NCI-H460 (cell line): ENCODE measurements at regions not wholly inside any gene's neighbourhood (a gene's known extent, or its start where the extent isn't known, plus 50 kb on each side); places are given as distances from the start of the nearest gene placed in this dataset.

Source experiments
- DNase-seq: peaks from one replicate; pipeline ENCODE4 v3.0.0-alpha.2; 2016; ENCODE audit warnings: low read depth; ENCODE audit errors: extremely low read depth

GRCh38 chr3:135310317-135310716 is 515.3 kb downstream of the EPHB1 start:
- peak; percentile 1 for DNase-seq

GRCh38 chr3:135311699-135312098 is 516.6 kb downstream of the EPHB1 start:
- DNase-seq = no peak

GRCh38 chr3:135314237-135314636 is 519.2 kb downstream of the EPHB1 start:
- no peak for DNase-seq

GRCh38 chr3:135324301-135324700 is 529.2 kb downstream of the EPHB1 start:
- DNase-seq = no peak

GRCh38 chr3:135325096-135325495 is 530.0 kb downstream of the EPHB1 start:
- no peak for DNase-seq

- no peak for DNase-seq
These were observed 530.7 kb downstream of the EPHB1 start for GRCh38 chr3:135325726-135326235.

- no peak for DNase-seq
These were observed 531.8 kb downstream of the EPHB1 start for GRCh38 chr3:135326851-135327250.

GRCh38 chr3:135328036-135328435 is 533.0 kb downstream of the EPHB1 start:
- DNase-seq = no peak

GRCh38 chr3:135329479-135329878 is 534.4 kb downstream of the EPHB1 start:
- no peak for DNase-seq

GRCh38 chr3:135337192-135337591 is 542.1 kb downstream of the EPHB1 start:
- DNase-seq = no peak

- DNase-seq = no peak
These were observed 553.6 kb downstream of the EPHB1 start for GRCh38 chr3:135348690-135349089.

- DNase-seq = no peak
These were observed 554.3 kb downstream of the EPHB1 start for GRCh38 chr3:135349254-135349948.

GRCh38 chr3:135352213-135352612 is 557.2 kb downstream of the EPHB1 start:
- DNase-seq = no peak

- no peak for DNase-seq
These were observed 567.8 kb downstream of the EPHB1 start for GRCh38 chr3:135362889-135363288.

GRCh38 chr3:135364676-135365075 is 569.6 kb downstream of the EPHB1 start:
- DNase-seq = no peak

GRCh38 chr3:135366816-135367215 is 571.8 kb downstream of the EPHB1 start:
- DNase-seq = no peak

- DNase-seq = no peak
These were observed 573.3 kb downstream of the EPHB1 start for GRCh38 chr3:135368316-135368715.

GRCh38 chr3:135368781-135369180 is 573.7 kb downstream of the EPHB1 start:
- DNase-seq = no peak

GRCh38 chr3:135374571-135374970 is 579.5 kb downstream of the EPHB1 start:
- DNase-seq = no peak

GRCh38 chr3:135382188-135382587 is 583.3 kb upstream of the PPP2R3A start:
- no peak for DNase-seq

- DNase-seq = no peak
These were observed 582.9 kb upstream of the PPP2R3A start for GRCh38 chr3:135382621-135383020.

GRCh38 chr3:135383301-135383700 is 582.2 kb upstream of the PPP2R3A start:
- no peak for DNase-seq

GRCh38 chr3:135392151-135392550 is 573.4 kb upstream of the PPP2R3A start:
- no peak for DNase-seq
